IMR-90 (cell line): ENCODE measurements at regions not wholly inside any gene's neighbourhood (a gene's known extent, or its start where the extent isn't known, plus 50 kb on each side); places are given as distances from the start of the nearest gene placed in this dataset.

ENCODE experiments used
- BHLHE40 ChIP-seq: fragments of 150-350 bp; IDR thresholded peaks from 2 replicates; pipeline ENCODE4 v1.6.1; 2016; ENCODE audit warnings: mild to moderate bottlenecking, low read depth, low read length
- CHD1 ChIP-seq: IDR thresholded peaks from 2 replicates; pipeline ENCODE4 v1.6.1; 2012; ENCODE audit warnings: low read depth, low read length, improper control_type of control experiment
- MAFK ChIP-seq: IDR thresholded peaks from 2 replicates; pipeline ENCODE4 v1.6.1; 2012; ENCODE audit warnings: low read depth, low read length, improper control_type of control experiment
- NFE2L2 ChIP-seq: fragments of 150-350 bp; IDR thresholded peaks from 2 replicates; pipeline ENCODE4 v1.6.1; 2016; ENCODE audit warnings: low read depth, mild to moderate bottlenecking, low read length
- POLR2A ChIP-seq: IDR thresholded peaks from 2 replicates; pipeline ENCODE4 v1.6.1; 2012; ENCODE audit warnings: mild to moderate bottlenecking, low read depth, low read length
- RAD21 ChIP-seq: IDR thresholded peaks from 2 replicates; pipeline ENCODE4 v1.6.1; 2012; ENCODE audit warnings: low read length, improper control_type of control experiment
- RCOR1 ChIP-seq: IDR thresholded peaks from 2 replicates; pipeline ENCODE4 v1.6.1; 2012; ENCODE audit warnings: mild to moderate bottlenecking, low read length, improper control_type of control experiment; ENCODE audit not compliant: insufficient replicate concordance
- SMC3 ChIP-seq: fragments of 150-350 bp; IDR thresholded peaks from 2 replicates; pipeline ENCODE4 v1.6.1; 2016; ENCODE audit warnings: low read depth, mild to moderate bottlenecking, antibody characterized with exemption, low read length, moderate library complexity
- TF ChIP-seq, protein P1 (sequence below): conservative IDR thresholded peaks from 2 replicates; pipeline ENCODE4 v1.5.1; 2012; ENCODE audit warnings: mild to moderate bottlenecking, low read depth, low read length, improper control_type of control experiment
- TF ChIP-seq, protein P2 (sequence below): fragments of 150-350 bp; IDR thresholded peaks from 2 replicates; pipeline ENCODE4 v1.6.1; 2017; ENCODE audit warnings: mild to moderate bottlenecking, antibody characterized with exemption, low read length, low read depth
- TF ChIP-seq, protein P3 (sequence below): fragments of 150-350 bp; IDR thresholded peaks from 2 replicates; pipeline ENCODE4 v1.6.1; 2016; ENCODE audit warnings: low read depth, mild to moderate bottlenecking, low read length, moderate library complexity, borderline replicate concordance

DNA sequence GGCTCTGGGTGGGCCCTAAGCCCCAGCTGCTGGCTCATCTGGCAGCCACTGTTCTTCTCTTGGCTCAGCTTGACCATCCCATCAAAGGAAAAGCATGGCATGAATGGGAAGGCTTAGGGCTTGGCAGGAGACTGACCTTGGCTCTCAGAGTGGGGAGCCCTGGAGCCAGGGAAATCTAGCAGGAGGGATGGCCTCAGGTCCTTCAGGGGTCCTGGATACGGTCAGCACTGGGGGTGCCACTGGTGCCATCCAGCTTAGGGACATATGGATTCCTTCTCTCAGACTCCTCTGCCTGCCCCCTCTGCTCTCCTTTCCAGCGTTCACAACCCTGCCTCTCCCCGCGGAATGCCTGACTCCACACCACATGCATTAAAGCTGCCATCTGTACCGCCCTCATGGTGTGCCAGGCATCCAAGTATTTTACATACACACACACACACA, 165.5 kb upstream of the HAAO start:
- TF ChIP-seq, protein P1, sequence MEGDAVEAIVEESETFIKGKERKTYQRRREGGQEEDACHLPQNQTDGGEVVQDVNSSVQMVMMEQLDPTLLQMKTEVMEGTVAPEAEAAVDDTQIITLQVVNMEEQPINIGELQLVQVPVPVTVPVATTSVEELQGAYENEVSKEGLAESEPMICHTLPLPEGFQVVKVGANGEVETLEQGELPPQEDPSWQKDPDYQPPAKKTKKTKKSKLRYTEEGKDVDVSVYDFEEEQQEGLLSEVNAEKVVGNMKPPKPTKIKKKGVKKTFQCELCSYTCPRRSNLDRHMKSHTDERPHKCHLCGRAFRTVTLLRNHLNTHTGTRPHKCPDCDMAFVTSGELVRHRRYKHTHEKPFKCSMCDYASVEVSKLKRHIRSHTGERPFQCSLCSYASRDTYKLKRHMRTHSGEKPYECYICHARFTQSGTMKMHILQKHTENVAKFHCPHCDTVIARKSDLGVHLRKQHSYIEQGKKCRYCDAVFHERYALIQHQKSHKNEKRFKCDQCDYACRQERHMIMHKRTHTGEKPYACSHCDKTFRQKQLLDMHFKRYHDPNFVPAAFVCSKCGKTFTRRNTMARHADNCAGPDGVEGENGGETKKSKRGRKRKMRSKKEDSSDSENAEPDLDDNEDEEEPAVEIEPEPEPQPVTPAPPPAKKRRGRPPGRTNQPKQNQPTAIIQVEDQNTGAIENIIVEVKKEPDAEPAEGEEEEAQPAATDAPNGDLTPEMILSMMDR = no peak
- no peak for TF ChIP-seq RCOR1
- TF ChIP-seq MAFK = no peak
- no peak for TF ChIP-seq POLR2A
- TF ChIP-seq NFE2L2 = no peak
- TF ChIP-seq, protein P2, sequence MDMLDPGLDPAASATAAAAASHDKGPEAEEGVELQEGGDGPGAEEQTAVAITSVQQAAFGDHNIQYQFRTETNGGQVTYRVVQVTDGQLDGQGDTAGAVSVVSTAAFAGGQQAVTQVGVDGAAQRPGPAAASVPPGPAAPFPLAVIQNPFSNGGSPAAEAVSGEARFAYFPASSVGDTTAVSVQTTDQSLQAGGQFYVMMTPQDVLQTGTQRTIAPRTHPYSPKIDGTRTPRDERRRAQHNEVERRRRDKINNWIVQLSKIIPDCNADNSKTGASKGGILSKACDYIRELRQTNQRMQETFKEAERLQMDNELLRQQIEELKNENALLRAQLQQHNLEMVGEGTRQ = no peak
- TF ChIP-seq RAD21 = no peak
- TF ChIP-seq, protein P3, sequence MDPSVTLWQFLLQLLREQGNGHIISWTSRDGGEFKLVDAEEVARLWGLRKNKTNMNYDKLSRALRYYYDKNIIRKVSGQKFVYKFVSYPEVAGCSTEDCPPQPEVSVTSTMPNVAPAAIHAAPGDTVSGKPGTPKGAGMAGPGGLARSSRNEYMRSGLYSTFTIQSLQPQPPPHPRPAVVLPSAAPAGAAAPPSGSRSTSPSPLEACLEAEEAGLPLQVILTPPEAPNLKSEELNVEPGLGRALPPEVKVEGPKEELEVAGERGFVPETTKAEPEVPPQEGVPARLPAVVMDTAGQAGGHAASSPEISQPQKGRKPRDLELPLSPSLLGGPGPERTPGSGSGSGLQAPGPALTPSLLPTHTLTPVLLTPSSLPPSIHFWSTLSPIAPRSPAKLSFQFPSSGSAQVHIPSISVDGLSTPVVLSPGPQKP = no peak
- TF ChIP-seq BHLHE40 = no peak
- no peak for TF ChIP-seq CHD1
- no peak for TF ChIP-seq SMC3
